ENCODE measurements at regions not wholly inside any gene's neighbourhood (a gene's known extent, or its start where the extent isn't known, plus 50 kb on each side); places are given as distances from the start of the nearest gene placed in this dataset.
"Not testable (repeated sequence)": the region's sequence is repeated elsewhere in the genome, so short reads cannot be mapped to it uniquely, and the experiment has no call there.

- TF ChIP-seq, protein P1, sequence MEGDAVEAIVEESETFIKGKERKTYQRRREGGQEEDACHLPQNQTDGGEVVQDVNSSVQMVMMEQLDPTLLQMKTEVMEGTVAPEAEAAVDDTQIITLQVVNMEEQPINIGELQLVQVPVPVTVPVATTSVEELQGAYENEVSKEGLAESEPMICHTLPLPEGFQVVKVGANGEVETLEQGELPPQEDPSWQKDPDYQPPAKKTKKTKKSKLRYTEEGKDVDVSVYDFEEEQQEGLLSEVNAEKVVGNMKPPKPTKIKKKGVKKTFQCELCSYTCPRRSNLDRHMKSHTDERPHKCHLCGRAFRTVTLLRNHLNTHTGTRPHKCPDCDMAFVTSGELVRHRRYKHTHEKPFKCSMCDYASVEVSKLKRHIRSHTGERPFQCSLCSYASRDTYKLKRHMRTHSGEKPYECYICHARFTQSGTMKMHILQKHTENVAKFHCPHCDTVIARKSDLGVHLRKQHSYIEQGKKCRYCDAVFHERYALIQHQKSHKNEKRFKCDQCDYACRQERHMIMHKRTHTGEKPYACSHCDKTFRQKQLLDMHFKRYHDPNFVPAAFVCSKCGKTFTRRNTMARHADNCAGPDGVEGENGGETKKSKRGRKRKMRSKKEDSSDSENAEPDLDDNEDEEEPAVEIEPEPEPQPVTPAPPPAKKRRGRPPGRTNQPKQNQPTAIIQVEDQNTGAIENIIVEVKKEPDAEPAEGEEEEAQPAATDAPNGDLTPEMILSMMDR (conservative IDR thresholded peaks at IDR 0.05): not testable (repeated sequence)
- not testable (repeated sequence) for TF ChIP-seq EZH2 (IDR thresholded peaks at IDR 0.05; ENCODE audit: low read depth)
Measured at GRCh38 chr17:52961751-52962150, 803.2 kb upstream of the CA10 start.
